Astrocyte (in vitro differentiated cells and primary cell): ENCODE measurements at regions not wholly inside any gene's neighbourhood (a gene's known extent, or its start where the extent isn't known, plus 50 kb on each side); places are given as distances from the start of the nearest gene placed in this dataset.

Experiments
- DNase-seq: peaks from one replicate; pipeline ENCODE4 v3.0.0-alpha.2; 2010; ENCODE audit warnings: low read depth
- FAIRE-seq: peaks from 2 replicates; lab custom pipeline; 2011; peaks lifted over from hg19 to GRCh38; lab: Jason Lieb, UNC
- H2AFZ ChIP-seq: 2 replicates; pipeline ENCODE4 v1.6.0; 2012; ENCODE audit warnings: low read depth, low read length, inconsistent platforms
- H3K27ac ChIP-seq: 2 replicates; pipeline ENCODE4 v1.5.1; 2011; ENCODE audit warnings: low read depth, low read length, inconsistent platforms
- H3K27me3 ChIP-seq: 2 replicates; pipeline ENCODE4 v1.6.0; 2011; ENCODE audit warnings: low read length, inconsistent platforms; ENCODE audit not compliant: insufficient read depth
- H3K36me3 ChIP-seq: 2 replicates; pipeline ENCODE4 v1.5.1; 2011; ENCODE audit warnings: low read length, inconsistent platforms; ENCODE audit not compliant: insufficient read depth
- H3K4me1 ChIP-seq: 2 replicates; pipeline ENCODE4 v1.5.1; 2011; ENCODE audit warnings: low read length, inconsistent platforms; ENCODE audit not compliant: insufficient read depth
- H3K4me2 ChIP-seq: 2 replicates; pipeline ENCODE4 v1.6.0; 2012; ENCODE audit warnings: low read length, inconsistent platforms
- H3K4me3 ChIP-seq: 2 replicates; pipeline ENCODE4 v1.5.1; 2011; ENCODE audit warnings: low read depth, mild to moderate bottlenecking, low read length, inconsistent platforms; ENCODE audit not compliant: insufficient read depth
- H3K79me2 ChIP-seq: 2 replicates; pipeline ENCODE4 v1.6.0; 2012; ENCODE audit warnings: mild to moderate bottlenecking, low read length, inconsistent platforms; ENCODE audit not compliant: insufficient read depth
- H3K9ac ChIP-seq: 2 replicates; pipeline ENCODE4 v1.6.0; 2012; ENCODE audit warnings: mild to moderate bottlenecking, low read length, inconsistent platforms
- H3K9me3 ChIP-seq: 2 replicates; pipeline ENCODE4 v1.5.1; 2012; ENCODE audit warnings: low read depth, mild to moderate bottlenecking, low read length, inconsistent platforms; ENCODE audit not compliant: insufficient read depth
- H4K20me1 ChIP-seq: 2 replicates; pipeline ENCODE4 v1.6.0; 2012; ENCODE audit warnings: low read length, inconsistent platforms; ENCODE audit not compliant: insufficient read depth
- H3K27ac Mint-ChIP-seq: one replicate; pipeline ENCODE4 v1.8.0; 2021; ENCODE audit warnings: mild to moderate bottlenecking, mixed read lengths; ENCODE audit not compliant: unreplicated experiment
- H3K27me3 Mint-ChIP-seq: one replicate; pipeline ENCODE4 v1.8.0; 2021; ENCODE audit warnings: low read depth, mixed read lengths; ENCODE audit not compliant: unreplicated experiment
- H3K36me3 Mint-ChIP-seq: one replicate; pipeline ENCODE4 v1.8.0; 2021; ENCODE audit warnings: low read depth, mixed read lengths; ENCODE audit not compliant: unreplicated experiment
- H3K4me1 Mint-ChIP-seq: one replicate; pipeline ENCODE4 v1.8.0; 2021; ENCODE audit warnings: low read depth, mixed read lengths; ENCODE audit not compliant: unreplicated experiment
- H3K4me3 Mint-ChIP-seq: one replicate; pipeline ENCODE4 v1.8.0; 2021; ENCODE audit warnings: mild to moderate bottlenecking, moderate library complexity, mixed read lengths; ENCODE audit not compliant: unreplicated experiment
- H3K9me3 Mint-ChIP-seq: one replicate; pipeline ENCODE4 v1.8.0; 2021; ENCODE audit warnings: mild to moderate bottlenecking, mixed read lengths; ENCODE audit not compliant: unreplicated experiment
- CTCF ChIP-seq: IDR thresholded peaks from 2 replicates; pipeline ENCODE4 v1.5.1; 2011; ENCODE audit warnings: low read depth, mild to moderate bottlenecking, inconsistent platforms, low read length, moderate library complexity; ENCODE audit not compliant: insufficient read depth
- EZH2 ChIP-seq: IDR thresholded peaks from 2 replicates; pipeline ENCODE4 v1.6.1; 2012; ENCODE audit warnings: mild to moderate bottlenecking, low read length, inconsistent platforms; ENCODE audit not compliant: insufficient read depth

- Mint-ChIP-seq H3K4me3 (no peak overlapping the region), H3K36me3 (no peaks in the 10 kb centered on the region), H3K9me3 (peaks cover 2% of the 10 kb centered on the region), H3K27ac (no peak overlapping the region), H3K27me3 (peaks cover 4% of the 10 kb centered on the region), H3K4me1 (no peaks in the 10 kb centered on the region)
- H3K36me3 ChIP-seq: no peaks in the 10 kb centered on the region
- no peaks in the 10 kb centered on the region for H3K79me2 ChIP-seq
- FAIRE-seq (no peak), DNase-seq (no peak)
- no peaks in the 10 kb centered on the region for H3K4me1 ChIP-seq
- no peak overlapping the region for H2AFZ ChIP-seq
- no peak overlapping the region for H3K9ac ChIP-seq
- no peak overlapping the region for H3K4me2 ChIP-seq
- peaks cover 9% of the 10 kb centered on the region for H3K9me3 ChIP-seq
- no peak overlapping the region for H3K4me3 ChIP-seq
- no peaks in the 10 kb centered on the region for H3K27me3 ChIP-seq
- no peaks in the 10 kb centered on the region for H4K20me1 ChIP-seq
- TF ChIP-seq EZH2 (no peak), CTCF (no peak)
- no peak overlapping the region for H3K27ac ChIP-seq
Observed at GRCh38 chr14:104248203-104249055, 110.0 kb downstream of the KIF26A start.

- Mint-ChIP-seq H3K9me3 (no peaks in the 10 kb centered on the region), H3K27me3 (peaks cover 4% of the 10 kb centered on the region), H3K36me3 (no peaks in the 10 kb centered on the region), H3K4me1 (no peaks in the 10 kb centered on the region), H3K27ac (no peak overlapping the region), H3K4me3 (no peak overlapping the region)
- no peak overlapping the region for H3K4me2 ChIP-seq
- H3K79me2 ChIP-seq: no peaks in the 10 kb centered on the region
- H3K27ac ChIP-seq: no peak overlapping the region
- H3K27me3 ChIP-seq: no peaks in the 10 kb centered on the region
- no peak overlapping the region for H2AFZ ChIP-seq
- H3K9ac ChIP-seq: no peak overlapping the region
- no peaks in the 10 kb centered on the region for H3K4me1 ChIP-seq
- DNase-seq (no peak), FAIRE-seq (no peak)
- H4K20me1 ChIP-seq: no peaks in the 10 kb centered on the region
- TF ChIP-seq EZH2 (no peak), CTCF (no peak)
- no peak overlapping the region for H3K4me3 ChIP-seq
- peaks cover 9% of the 10 kb centered on the region for H3K9me3 ChIP-seq
- no peaks in the 10 kb centered on the region for H3K36me3 ChIP-seq
Observed at GRCh38 chr14:104249089-104249488, 110.7 kb downstream of the KIF26A start.

GRCh38 chr14:104249706-104250105 lies 111.3 kb downstream of the KIF26A start:
- H3K4me3 Mint-ChIP-seq: no peak overlapping the region
- no peaks in the 10 kb centered on the region for H3K36me3 Mint-ChIP-seq
- H3K9ac ChIP-seq: no peak overlapping the region
- no peak overlapping the region for H2AFZ ChIP-seq
- H3K36me3 ChIP-seq: no peaks in the 10 kb centered on the region
- TF ChIP-seq CTCF (no peak), EZH2 (no peak)
- H3K27ac Mint-ChIP-seq: no peak overlapping the region
- H3K79me2 ChIP-seq: no peaks in the 10 kb centered on the region
- peaks cover 9% of the 10 kb centered on the region for H3K27me3 Mint-ChIP-seq
- no peaks in the 10 kb centered on the region for H3K27me3 ChIP-seq
- H3K9me3 Mint-ChIP-seq: no peaks in the 10 kb centered on the region
- H3K4me2 ChIP-seq: no peak overlapping the region
- no peaks in the 10 kb centered on the region for H4K20me1 ChIP-seq
- H3K4me1 ChIP-seq: no peaks in the 10 kb centered on the region
- peaks cover 9% of the 10 kb centered on the region for H3K9me3 ChIP-seq
- DNase-seq: no peak
- H3K27ac ChIP-seq: no peak overlapping the region
- no peaks in the 10 kb centered on the region for H3K4me1 Mint-ChIP-seq
- H3K4me3 ChIP-seq: no peak overlapping the region
- FAIRE-seq: no peak
